ENCODE measurements at regions not wholly inside any gene's neighbourhood (a gene's known extent, or its start where the extent isn't known, plus 50 kb on each side); places are given as distances from the start of the nearest gene placed in this dataset.

- TF ChIP-seq CTCF (IDR thresholded peaks at IDR 0.05), result no peak
- no peak for TF ChIP-seq EZH2 (IDR thresholded peaks at IDR 0.05; ENCODE audit: borderline replicate concordance, insufficient read depth, low read depth, low read length, poor library complexity, severe bottlenecking)
Measured at GRCh38 chr20:7003598-7003997, 236.1 kb downstream of the BMP2 start.

All from B cell (primary cell).